ENCODE measurements at regions not wholly inside any gene's neighbourhood (a gene's known extent, or its start where the extent isn't known, plus 50 kb on each side); places are given as distances from the start of the nearest gene placed in this dataset.
"Not testable (repeated sequence)": the region's sequence is repeated elsewhere in the genome, so short reads cannot be mapped to it uniquely, and the experiment has no call there.

DNA sequence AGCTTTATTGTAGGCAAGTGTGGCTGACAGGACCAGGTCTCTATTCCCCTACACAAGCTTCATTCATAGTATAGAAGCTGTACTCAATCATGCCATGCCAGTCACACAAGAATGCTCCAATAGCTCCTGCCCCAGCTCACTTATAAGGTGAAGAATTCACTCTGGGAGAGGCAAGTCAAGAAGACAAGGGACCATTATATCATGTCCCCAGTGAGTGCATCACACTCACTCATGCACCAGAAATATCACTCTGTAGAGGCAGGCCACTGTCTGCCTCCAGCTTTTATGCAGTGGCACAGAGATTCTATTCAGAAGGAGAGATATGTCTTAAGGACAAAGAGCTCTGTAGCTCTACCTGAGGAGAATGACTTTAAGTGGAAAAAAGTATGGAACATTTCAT lies 263.2 kb downstream of the GJA1 start:
- DNase-seq = no peak

DNA sequence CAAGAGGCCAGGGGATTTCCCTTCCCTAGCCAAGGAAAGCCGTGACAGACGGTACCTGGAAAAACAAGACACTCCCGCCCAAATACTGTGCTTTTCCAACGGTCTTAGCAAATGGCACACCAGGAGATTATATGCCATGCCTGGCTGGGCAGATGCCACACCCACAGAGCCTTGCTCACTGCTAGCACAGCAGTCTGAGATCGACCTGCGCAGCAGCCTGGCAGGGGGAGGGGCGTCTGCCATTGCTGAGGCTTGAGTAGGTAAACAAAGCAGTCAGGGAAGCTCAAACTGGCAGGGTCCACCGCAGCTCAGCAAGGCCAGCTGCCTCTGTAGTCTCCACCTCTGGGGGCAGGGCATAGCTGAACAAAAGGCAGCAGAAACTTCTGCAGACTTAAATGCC lies 267.7 kb downstream of the GJA1 start:
- not testable (repeated sequence) for DNase-seq

DNA sequence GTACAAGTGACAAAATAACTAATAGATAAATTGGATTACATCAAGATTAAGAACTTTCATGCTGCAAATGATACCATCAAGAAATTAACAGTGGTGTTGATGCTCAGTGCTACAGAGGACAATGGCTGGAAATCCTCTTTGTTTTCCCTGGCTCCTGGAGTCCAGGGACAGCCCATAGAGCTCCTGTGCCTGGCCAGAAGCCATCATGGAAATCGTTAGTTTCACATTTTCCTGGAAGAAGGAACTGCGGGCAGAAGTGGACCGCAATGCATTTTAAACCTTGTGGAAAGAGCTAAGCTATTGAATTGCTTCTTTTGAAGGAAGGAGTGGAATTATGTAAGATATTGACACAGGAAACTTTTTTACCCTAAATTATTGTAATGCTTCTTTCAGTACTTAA lies 276.0 kb downstream of the GJA1 start:
- DNase-seq = no peak

- DNase-seq = no peak
Measured at GRCh38 chr6:121717686-121718085, 282.2 kb downstream of the GJA1 start.

- DNase-seq = not testable (repeated sequence)
Measured at GRCh38 chr6:121720867-121721266, 285.4 kb downstream of the GJA1 start.

- DNase-seq = no peak
Measured at GRCh38 chr6:121723623-121724022, 288.2 kb downstream of the GJA1 start.

GRCh38 chr6:121724576-121724975 lies 289.1 kb downstream of the GJA1 start:
- no peak for DNase-seq

- no peak for DNase-seq
Measured at GRCh38 chr6:121726596-121726995, 291.1 kb downstream of the GJA1 start.

GRCh38 chr6:121730616-121731015 lies 295.2 kb downstream of the GJA1 start:
- no peak for DNase-seq

DNA sequence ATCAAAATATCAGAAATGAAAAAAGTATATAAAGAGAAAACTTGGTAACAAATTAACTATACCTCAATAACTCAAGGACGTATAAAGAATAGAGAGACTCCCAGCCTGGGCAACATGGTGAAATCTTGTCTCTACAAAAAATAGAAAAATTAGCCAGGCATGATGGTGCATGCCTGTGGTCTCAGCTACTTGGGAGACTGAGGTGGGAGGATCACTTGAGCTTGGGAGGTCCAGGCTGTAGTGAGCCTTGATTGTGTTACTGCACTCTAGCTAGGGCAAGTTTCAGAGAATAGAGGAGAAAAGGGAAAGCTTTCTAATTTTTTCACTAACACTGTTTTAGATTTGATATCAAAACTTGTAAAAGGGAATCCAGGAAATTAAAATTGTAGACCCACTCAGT lies 295.9 kb downstream of the GJA1 start:
- no peak for DNase-seq

DNA sequence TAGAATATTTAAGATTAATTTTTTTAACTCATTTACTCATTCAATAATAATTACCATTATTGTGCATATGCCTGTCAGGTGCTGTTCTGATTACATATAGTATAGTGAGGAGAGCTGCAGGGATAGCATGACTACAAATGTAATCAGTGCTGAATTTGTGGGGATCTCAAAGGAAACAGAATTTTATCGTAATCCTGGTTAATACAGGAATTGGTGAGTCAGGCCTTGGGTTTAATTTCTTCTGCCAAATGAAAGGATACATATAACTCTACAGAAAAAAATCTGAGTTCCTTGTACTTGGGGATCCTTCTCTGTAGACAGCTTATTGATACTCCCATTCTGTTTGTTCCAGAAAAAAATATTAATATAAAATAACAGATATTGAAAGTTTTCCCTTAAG lies 297.2 kb downstream of the GJA1 start:
- no peak for DNase-seq

DNA sequence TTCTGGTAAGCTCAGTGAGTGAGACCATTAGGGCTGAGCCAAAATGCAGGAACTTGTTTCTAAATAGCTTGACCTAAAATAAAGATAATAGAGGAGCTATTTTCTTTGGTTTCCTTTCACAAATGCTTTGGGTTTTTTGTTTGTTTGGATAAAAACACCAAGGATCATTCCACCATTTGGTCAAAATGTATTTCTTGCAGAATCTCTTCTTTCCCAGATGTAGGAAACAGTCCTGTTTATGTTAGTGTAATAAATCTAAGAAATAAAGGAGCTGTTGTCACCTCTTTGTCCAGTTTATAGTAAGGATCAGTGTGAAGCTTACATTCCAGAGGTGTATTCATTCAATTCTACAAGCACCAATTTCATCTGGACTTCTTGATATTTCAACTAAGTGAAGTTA lies 297.8 kb downstream of the GJA1 start:
- DNase-seq = no peak

GRCh38 chr6:121740188-121740587 lies 304.7 kb downstream of the GJA1 start:
- not testable (repeated sequence) for DNase-seq

DNA sequence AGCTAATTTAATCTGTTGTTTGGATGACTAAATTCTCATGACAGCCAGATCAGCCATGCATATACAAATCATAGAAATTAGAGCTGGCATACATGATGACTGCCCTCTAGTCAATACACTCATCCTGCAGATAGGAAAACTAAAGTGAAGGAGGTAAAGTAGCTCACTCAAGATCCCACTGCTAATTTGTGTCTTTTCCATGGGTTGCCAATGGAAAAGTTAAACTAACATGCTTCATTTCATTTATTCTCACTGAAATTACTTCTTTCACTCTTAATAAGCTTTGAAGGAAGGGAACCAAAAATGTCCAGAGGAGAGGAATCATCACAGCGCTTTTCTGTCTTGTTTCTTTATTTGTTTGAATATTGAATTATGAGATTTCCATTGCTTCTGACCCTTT lies 308.2 kb downstream of the GJA1 start:
- no peak for DNase-seq

DNA sequence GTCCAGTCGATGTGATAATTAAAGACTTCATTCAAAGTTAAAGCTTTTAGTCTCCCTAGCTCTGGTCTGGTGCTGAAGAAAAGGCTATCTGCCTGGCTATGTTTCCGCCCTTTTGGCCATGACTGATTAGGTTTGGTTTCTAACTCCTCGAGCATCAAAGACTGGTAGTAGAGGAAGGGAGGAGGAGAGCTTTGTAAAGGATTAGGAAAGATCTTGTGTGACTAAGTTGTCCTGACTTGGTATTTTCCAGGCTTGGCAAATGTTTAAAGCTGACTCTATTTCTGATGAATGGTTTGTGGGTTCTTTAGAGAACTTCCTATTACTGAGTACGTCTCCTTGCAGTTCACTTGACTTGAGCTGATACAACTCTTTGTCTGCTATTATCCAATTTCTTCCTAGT lies 312.9 kb downstream of the GJA1 start:
- peak; percentile 22 for DNase-seq

DNA sequence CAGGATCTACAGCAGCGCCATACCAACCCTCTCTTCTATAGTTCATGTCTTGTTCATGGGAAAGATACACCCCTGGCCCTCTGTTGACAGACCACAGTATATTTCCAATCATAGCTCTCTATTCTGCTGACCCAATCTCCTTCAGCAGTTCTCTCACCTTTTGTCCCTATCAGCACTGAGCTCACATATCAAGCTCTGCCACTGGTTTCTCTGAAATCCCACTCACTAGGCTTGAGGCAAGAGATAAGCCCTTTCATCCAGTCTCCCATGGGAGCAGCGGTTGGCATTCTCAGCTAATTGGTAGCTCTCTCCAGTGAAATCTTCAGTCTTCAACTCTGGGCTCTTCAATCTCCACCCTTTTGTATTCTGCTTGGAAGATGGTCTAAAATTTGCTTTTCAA lies 313.4 kb downstream of the GJA1 start:
- DNase-seq = no peak

GRCh38 chr6:121755485-121755884 lies 320.0 kb downstream of the GJA1 start:
- no peak for DNase-seq

GRCh38 chr6:121756666-121757065 lies 321.2 kb downstream of the GJA1 start:
- no peak for DNase-seq

- peak; percentile 84 for DNase-seq
Measured at GRCh38 chr6:121759370-121759769, 323.9 kb downstream of the GJA1 start.

DNA sequence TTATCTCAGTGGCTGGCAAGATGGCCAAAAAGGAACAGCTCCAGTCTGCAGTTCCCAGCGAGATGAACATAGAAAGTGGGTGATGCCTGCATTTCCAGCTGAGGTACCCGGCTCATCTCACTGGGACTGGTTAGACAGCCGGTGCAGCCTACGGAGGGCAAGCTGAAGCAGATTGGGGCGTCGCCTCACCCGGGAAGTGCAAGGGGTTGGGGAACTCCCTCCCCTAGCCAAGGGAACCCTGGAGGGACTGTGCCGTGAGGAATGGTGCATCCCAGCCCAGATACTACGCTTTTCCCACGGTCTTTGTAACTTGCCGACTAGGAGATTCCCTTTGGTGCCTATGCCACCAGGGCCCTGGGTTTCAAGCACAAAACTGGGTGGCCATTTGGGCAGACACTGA lies 324.7 kb downstream of the GJA1 start:
- DNase-seq = no peak

GRCh38 chr6:121760745-121761144 lies 325.3 kb downstream of the GJA1 start:
- peak; percentile 1 for DNase-seq

GRCh38 chr6:121764493-121764892 lies 329.0 kb downstream of the GJA1 start:
- no peak for DNase-seq

- DNase-seq = no peak
Measured at GRCh38 chr6:121765060-121765459, 329.6 kb downstream of the GJA1 start.

GRCh38 chr6:121767211-121767610 lies 331.8 kb downstream of the GJA1 start:
- no peak for DNase-seq

DNA sequence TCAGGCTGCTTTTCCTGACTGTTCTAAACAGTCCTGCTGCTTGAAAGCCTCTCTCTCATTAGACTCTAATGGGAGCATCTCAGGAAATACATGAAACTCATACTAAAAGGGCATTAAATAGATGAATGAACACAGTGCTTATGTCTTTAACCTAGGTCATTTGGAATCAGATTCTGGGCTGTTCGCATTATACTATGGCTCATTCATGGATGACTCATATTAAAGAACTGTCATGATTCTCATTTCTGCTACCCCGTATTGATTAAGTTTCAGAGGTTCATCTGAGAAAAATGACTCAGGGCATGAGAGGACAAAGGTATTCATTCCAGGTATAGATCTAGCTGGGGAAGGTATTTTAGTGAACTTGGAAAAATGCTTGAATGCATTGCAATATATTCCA lies 335.5 kb downstream of the GJA1 start:
- no peak for DNase-seq

All from MV-4-11 (cell line).